PC-9 (cell line): ENCODE measurements at regions not wholly inside any gene's neighbourhood (a gene's known extent, or its start where the extent isn't known, plus 50 kb on each side); places are given as distances from the start of the nearest gene placed in this dataset.

ENCODE experiments used
- EZH2 ChIP-seq: fragments of 200-600 bp; sonication (generic); IDR thresholded peaks from 2 replicates; pipeline ENCODE4 v1.8.0; 2017; ENCODE audit warnings: antibody characterized with exemption, low read depth
- TF ChIP-seq, protein P1 (sequence below): fragments of 200-600 bp; sonication (generic); conservative IDR thresholded peaks from 2 replicates; pipeline ENCODE4 v1.6.1; 2017; ENCODE audit warnings: mixed run types, antibody characterized with exemption, mild to moderate bottlenecking, moderate library complexity

- TF ChIP-seq, protein P1, sequence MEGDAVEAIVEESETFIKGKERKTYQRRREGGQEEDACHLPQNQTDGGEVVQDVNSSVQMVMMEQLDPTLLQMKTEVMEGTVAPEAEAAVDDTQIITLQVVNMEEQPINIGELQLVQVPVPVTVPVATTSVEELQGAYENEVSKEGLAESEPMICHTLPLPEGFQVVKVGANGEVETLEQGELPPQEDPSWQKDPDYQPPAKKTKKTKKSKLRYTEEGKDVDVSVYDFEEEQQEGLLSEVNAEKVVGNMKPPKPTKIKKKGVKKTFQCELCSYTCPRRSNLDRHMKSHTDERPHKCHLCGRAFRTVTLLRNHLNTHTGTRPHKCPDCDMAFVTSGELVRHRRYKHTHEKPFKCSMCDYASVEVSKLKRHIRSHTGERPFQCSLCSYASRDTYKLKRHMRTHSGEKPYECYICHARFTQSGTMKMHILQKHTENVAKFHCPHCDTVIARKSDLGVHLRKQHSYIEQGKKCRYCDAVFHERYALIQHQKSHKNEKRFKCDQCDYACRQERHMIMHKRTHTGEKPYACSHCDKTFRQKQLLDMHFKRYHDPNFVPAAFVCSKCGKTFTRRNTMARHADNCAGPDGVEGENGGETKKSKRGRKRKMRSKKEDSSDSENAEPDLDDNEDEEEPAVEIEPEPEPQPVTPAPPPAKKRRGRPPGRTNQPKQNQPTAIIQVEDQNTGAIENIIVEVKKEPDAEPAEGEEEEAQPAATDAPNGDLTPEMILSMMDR, result no peak
- no peak for TF ChIP-seq EZH2
These were observed 412.1 kb downstream of the CENPC start for GRCh38 chr4:67133162-67133561.
